B cell (primary cell): ENCODE measurements at regions not wholly inside any gene's neighbourhood (a gene's known extent, or its start where the extent isn't known, plus 50 kb on each side); places are given as distances from the start of the nearest gene placed in this dataset.

Experiments used
- ATAC-seq: fragments of 200-7000 bp; cut with Tn5 transposase; one replicate; pipeline ENCODE4 v1.10.0; 2021; ENCODE audit warnings: low read depth, mild to moderate bottlenecking, moderate number of reproducible peaks, moderate library complexity
- CTCF ChIA-PET: fragments of 350-600 bp; sonication (Branson Sonifier 250); formaldehyde crosslinking; loops from one replicate; lab custom pipeline; 2021; ENCODE audit warnings: antibody characterized with exemption, inconsistent platforms; lab: Charles Lee
- POLR2A ChIA-PET: fragments of 350-600 bp; sonication (Branson Sonifier 250); formaldehyde crosslinking; loops from one replicate; lab custom pipeline; 2021; ENCODE audit warnings: antibody characterized with exemption; lab: Charles Lee
- DNase-seq: peaks from one replicate; pipeline ENCODE4 v3.0.0; 2013
- H2AFZ ChIP-seq: 2 replicates; pipeline ENCODE4 v1.6.1; 2012; ENCODE audit warnings: mild to moderate bottlenecking, low read depth, low read length; ENCODE audit not compliant: insufficient read depth, poor library complexity, severe bottlenecking
- H3K27ac ChIP-seq, 2 donors: 1 replicate in 1 of 2; 2 replicates in 1 of 2; pipeline ENCODE4 v1.5.1; 2012 to 2013; ENCODE audit warnings: low read length in 2 of 2, mild to moderate bottlenecking in 2 of 2, moderate library complexity in 1 of 2
- H3K27me3 ChIP-seq, 4 experiments: fragments of 200-600 bp in 1 of 4; sonication (generic) in 1 of 4; replicated peaks in 1 of 4; 1 replicate in 2 of 4; 2 replicates in 2 of 4; pipeline versions ENCODE4 v1.6.1 to v1.7.0; 2013 to 2016; ENCODE audit warnings: low read length in 3 of 4, mild to moderate bottlenecking in 2 of 4, mixed read lengths in 1 of 4, moderate library complexity in 1 of 4; ENCODE audit not compliant: insufficient read depth in 4 of 4, control insufficient read depth in 3 of 4; ENCODE audit errors: control extremely low read depth in 1 of 4
- H3K36me3 ChIP-seq, 2 experiments: replicated peaks in 1 of 2; 1 replicate in 1 of 2; 2 replicates in 1 of 2; pipeline versions ENCODE4 v1.6.1 to v1.7.1; 2013; ENCODE audit warnings: low read length in 1 of 2; ENCODE audit not compliant: insufficient read depth in 2 of 2, control insufficient read depth in 1 of 2; ENCODE audit errors: control extremely low read depth in 1 of 2, extremely low read depth in 1 of 2
- H3K4me1 ChIP-seq, 2 donors: fragments of 200-600 bp in 1 of 2; sonication (generic) in 1 of 2; 1 replicate in 1 of 2; 2 replicates in 1 of 2; pipeline versions ENCODE4 v1.5.1 to v1.6.1; 2013 to 2017; ENCODE audit warnings: low read length in 2 of 2; ENCODE audit not compliant: control insufficient read depth in 2 of 2, insufficient read depth in 2 of 2
- H3K4me2 ChIP-seq: replicated peaks from 2 replicates; pipeline ENCODE3; 2012; ENCODE audit warnings: mild to moderate bottlenecking, low read depth, low read length; ENCODE audit not compliant: poor library complexity, severe bottlenecking
- H3K4me3 ChIP-seq, 5 experiments: fragments of 200-600 bp in 1 of 5; sonication (generic) in 1 of 5; 1 replicate in 3 of 5; 2 replicates in 2 of 5; pipeline versions ENCODE4 v1.5.1 to v1.7.0; 2011 to 2016; ENCODE audit warnings: low read length in 4 of 5, mild to moderate bottlenecking in 4 of 5, low read depth in 2 of 5, control low read depth in 1 of 5, moderate library complexity in 1 of 5; ENCODE audit not compliant: insufficient read depth in 1 of 5; ENCODE audit errors: control extremely low read depth in 1 of 5, extremely low read depth in 1 of 5
- H3K79me2 ChIP-seq: fragments of 200-600 bp; sonication (generic); one replicate; pipeline ENCODE4 v1.6.0; 2016; ENCODE audit warnings: low read length; ENCODE audit not compliant: control insufficient read depth, insufficient read depth
- H3K9ac ChIP-seq: fragments of 200-600 bp; sonication (generic); 2 replicates; pipeline ENCODE4 v1.6.1; 2017; ENCODE audit warnings: mild to moderate bottlenecking, low read length, moderate library complexity
- H3K9me3 ChIP-seq, 3 donors: one replicate each; pipeline versions ENCODE4 v1.6.1 to v1.7.1; 2013; ENCODE audit warnings: low read length in 2 of 3; ENCODE audit not compliant: control insufficient read depth in 2 of 3, insufficient read depth in 1 of 3; ENCODE audit errors: control extremely low read depth in 1 of 3
- H4K20me1 ChIP-seq: 2 replicates; pipeline ENCODE4 v1.6.0; 2012; ENCODE audit warnings: mild to moderate bottlenecking, low read length; ENCODE audit not compliant: insufficient read depth, control insufficient read depth, poor library complexity, severe bottlenecking
- H3K27ac Mint-ChIP-seq: one replicate; pipeline ENCODE4 v1.8.0; 2021; ENCODE audit warnings: mixed read lengths
- H3K27me3 Mint-ChIP-seq: one replicate; pipeline ENCODE4 v1.8.0; 2021; ENCODE audit warnings: mixed read lengths
- H3K4me1 Mint-ChIP-seq: one replicate; pipeline ENCODE4 v1.8.0; 2021; ENCODE audit warnings: mixed read lengths
- H3K4me3 Mint-ChIP-seq: one replicate; pipeline ENCODE4 v1.8.0; 2021; ENCODE audit warnings: mixed read lengths
- H3K9me3 Mint-ChIP-seq: one replicate; pipeline ENCODE4 v1.8.0; 2022; ENCODE audit warnings: mixed read lengths; ENCODE audit not compliant: insufficient read depth
- CTCF ChIP-seq: fragments of 200-600 bp; IDR thresholded peaks from one replicate; pipeline ENCODE4 v1.8.0; 2022; ENCODE audit warnings: antibody characterized with exemption, mild to moderate bottlenecking
- EZH2 ChIP-seq: IDR thresholded peaks from 2 replicates; pipeline ENCODE4 v1.6.1; 2012; ENCODE audit warnings: borderline replicate concordance, low read depth, mild to moderate bottlenecking, moderate library complexity, low read length; ENCODE audit not compliant: insufficient read depth, poor library complexity, severe bottlenecking
- WGBS: methylation state at CpG from one replicate; pipeline ENCODE4 v1.1.5; 2013; ENCODE audit warnings: missing lambda C conversion rate; ENCODE audit not compliant: insufficient coverage; 5-methylcytosine and 5-hydroxymethylcytosine counted together
- intact Hi-C: fragments of 100-400 bp; cut with micrococcal nuclease; formaldehyde crosslinking; loops from one replicate; pipeline ENCODE4 v1.10.0; 2022

- no peaks in the 10 kb centered on the region for H3K4me1 ChIP-seq
- TF ChIP-seq CTCF = no peak
- Mint-ChIP-seq H3K4me3 (no peak overlapping the region), H3K27ac (no peak overlapping the region), H3K4me1 (no peaks in the 10 kb centered on the region), H3K27me3 (no peaks in the 10 kb centered on the region), H3K9me3 (no peaks in the 10 kb centered on the region)
- H4K20me1 ChIP-seq = no peaks in the 10 kb centered on the region
- no peaks in the 10 kb centered on the region for H3K9me3 ChIP-seq
- H3K27ac ChIP-seq = no peak overlapping the region
- WGBS = 0% methylated on average over 1 of the region's 3 CpGs
- H3K27me3 ChIP-seq = no peaks in the 10 kb centered on the region
- no peaks in the 10 kb centered on the region for H3K79me2 ChIP-seq
- DNase-seq (no peak), ATAC-seq (no peak)
- POLR2A ChIA-PET = no interaction called here
- H3K4me2 ChIP-seq = no peak overlapping the region
- H2AFZ ChIP-seq = no peak overlapping the region
- intact Hi-C loops = no loop called here
- H3K36me3 ChIP-seq = no peaks in the 10 kb centered on the region
- H3K4me3 ChIP-seq = no peak overlapping the region
- H3K9ac ChIP-seq = no peak overlapping the region
- CTCF ChIA-PET = no interaction called here
Measured at GRCh38 chr3:103056542-103056941, 621.7 kb downstream of the ZPLD1 start.

- intact Hi-C loops = no loop called here
- Histone ChIP-seq H3K79me2 (no peaks in the 10 kb centered on the region), H3K9me3 (no peaks in the 10 kb centered on the region), H3K4me3 (no peak overlapping the region), H3K27ac (no peak overlapping the region), H3K4me2 (no peak overlapping the region), H3K9ac (no peak overlapping the region), H3K4me1 (no peaks in the 10 kb centered on the region), H2AFZ (no peak overlapping the region), H4K20me1 (no peaks in the 10 kb centered on the region), H3K36me3 (no peaks in the 10 kb centered on the region), H3K27me3 (no peaks in the 10 kb centered on the region)
- H3K4me1 Mint-ChIP-seq = no peaks in the 10 kb centered on the region
- POLR2A ChIA-PET = no interaction called here
- CTCF ChIA-PET = no interaction called here
- WGBS = 100% methylated on average over 1 of the region's 6 CpGs
- no peaks in the 10 kb centered on the region for H3K27me3 Mint-ChIP-seq
- TF ChIP-seq EZH2 = no peak
- no peak for TF ChIP-seq CTCF
- no peaks in the 10 kb centered on the region for H3K9me3 Mint-ChIP-seq
- no peak overlapping the region for H3K27ac Mint-ChIP-seq
- DNase-seq (no peak), ATAC-seq (no peak)
- no peak overlapping the region for H3K4me3 Mint-ChIP-seq
Measured at GRCh38 chr3:103057003-103057402, 622.2 kb downstream of the ZPLD1 start.
